HG02870 (cell line): ENCODE measurements at regions not wholly inside any gene's neighbourhood (a gene's known extent, or its start where the extent isn't known, plus 50 kb on each side); places are given as distances from the start of the nearest gene placed in this dataset.
"Not testable (repeated sequence)": the region's sequence is repeated elsewhere in the genome, so short reads cannot be mapped to it uniquely, and the experiment has no call there.

Experiments used
- ATAC-seq: cut with Tn5 transposase; IDR thresholded peaks from one replicate; pipeline ENCODE4 v1.9.1; 2021; ENCODE audit warnings: mild to moderate bottlenecking, moderate library complexity; ENCODE audit not compliant: unreplicated experiment

- no peak for ATAC-seq
These were observed 84.3 kb upstream of the TAB2 start for GRCh38 chr6:149233056-149233715.

GRCh38 chr6:149234051-149234962 is 83.2 kb upstream of the TAB2 start:
- ATAC-seq, result no peak

- ATAC-seq, result peak; percentile 76
These were observed 82.4 kb upstream of the TAB2 start for GRCh38 chr6:149235130-149235561.

DNA sequence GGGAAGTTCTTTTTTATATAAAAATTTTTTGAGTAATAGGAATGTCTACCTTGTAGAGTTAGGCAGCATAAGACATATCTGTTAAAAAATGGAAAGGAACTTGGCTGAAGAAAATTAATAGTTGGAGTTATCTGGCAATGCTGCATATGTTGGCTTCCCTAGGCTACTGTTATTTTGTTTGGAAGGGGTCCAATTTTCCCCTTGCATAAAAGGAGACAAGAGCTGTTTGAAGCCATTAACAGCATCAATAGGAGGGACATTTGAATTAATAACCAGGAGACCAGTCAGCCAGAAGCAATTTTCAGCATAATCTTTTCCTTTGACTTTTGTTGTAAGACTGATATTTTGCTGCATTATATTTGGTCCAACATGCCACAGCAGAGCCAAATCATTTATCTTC is 80.9 kb upstream of the TAB2 start:
- ATAC-seq, result no peak

DNA sequence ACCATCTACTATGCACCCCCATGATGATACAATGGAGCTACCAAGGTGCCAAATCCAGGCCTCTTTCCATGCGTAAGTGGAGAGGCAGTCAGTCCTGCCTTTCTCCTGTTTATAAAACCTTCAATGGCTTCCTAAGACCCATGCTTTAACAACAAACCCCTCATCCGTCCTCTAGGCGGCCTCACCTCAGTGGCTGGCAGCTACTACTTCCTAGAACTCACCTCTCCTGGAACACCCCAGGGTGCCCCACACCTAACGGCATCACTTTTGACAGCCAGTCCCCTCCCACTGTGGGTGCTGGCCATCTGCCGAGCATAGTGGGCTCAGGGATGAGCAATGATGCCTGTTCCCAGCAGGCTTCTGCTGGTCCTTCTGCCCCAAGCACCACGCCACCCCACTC is 80.0 kb upstream of the TAB2 start:
- ATAC-seq, result no peak

DNA sequence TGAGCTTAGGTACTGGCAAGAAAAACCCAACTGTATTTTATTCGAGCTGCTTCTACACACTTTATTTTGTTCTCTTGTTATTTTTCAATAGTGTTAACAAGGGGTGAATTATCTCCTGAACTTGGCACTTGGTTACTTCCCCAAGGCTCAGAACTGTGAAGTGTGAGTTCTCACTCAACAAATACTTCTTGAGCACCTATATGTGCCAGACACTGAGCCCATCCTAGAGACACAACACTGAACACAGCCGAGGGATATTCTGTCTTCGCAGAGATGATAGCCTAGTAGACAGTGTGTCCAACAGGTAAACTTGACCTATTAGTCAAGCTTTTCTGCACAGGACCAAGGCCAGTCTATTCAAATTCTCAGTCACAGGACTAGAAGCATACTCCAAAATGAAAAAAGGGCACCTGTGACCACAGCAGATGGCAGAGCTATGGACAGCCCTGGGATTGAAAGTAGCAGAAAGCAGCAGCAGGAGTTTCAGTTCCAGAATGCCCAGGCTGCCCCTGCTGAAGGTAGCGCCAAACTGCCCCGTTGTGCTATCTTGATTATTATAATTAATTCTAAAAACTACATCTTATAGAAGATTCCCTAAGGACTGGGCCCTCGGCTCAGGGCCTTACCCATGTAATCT is 77.8 kb upstream of the TAB2 start:
- no peak for ATAC-seq

- no peak for ATAC-seq
These were observed 74.6 kb upstream of the TAB2 start for GRCh38 chr6:149242883-149243282.

DNA sequence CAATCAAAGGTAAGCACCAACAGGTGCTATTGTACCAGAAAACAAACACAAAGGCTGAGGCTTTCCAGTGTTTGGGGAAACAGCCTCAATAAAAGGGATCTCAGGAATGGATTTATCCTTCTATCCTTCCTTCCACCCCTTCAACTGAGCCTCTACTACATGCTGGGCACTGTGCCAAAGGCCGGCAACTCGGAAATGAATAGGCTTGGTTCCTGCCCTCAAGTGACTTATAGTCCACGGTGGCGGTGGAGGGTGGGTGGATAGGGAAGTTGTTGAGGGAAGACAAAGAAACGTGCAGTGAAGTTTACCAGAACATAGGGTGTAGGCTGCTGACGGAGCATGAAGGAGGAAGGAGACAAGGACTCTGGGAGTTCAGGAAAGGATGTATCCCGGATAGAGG is 73.4 kb upstream of the TAB2 start:
- ATAC-seq, result no peak

- ATAC-seq, result peak; percentile 87
These were observed 70.7 kb upstream of the TAB2 start for GRCh38 chr6:149246691-149247384.

DNA sequence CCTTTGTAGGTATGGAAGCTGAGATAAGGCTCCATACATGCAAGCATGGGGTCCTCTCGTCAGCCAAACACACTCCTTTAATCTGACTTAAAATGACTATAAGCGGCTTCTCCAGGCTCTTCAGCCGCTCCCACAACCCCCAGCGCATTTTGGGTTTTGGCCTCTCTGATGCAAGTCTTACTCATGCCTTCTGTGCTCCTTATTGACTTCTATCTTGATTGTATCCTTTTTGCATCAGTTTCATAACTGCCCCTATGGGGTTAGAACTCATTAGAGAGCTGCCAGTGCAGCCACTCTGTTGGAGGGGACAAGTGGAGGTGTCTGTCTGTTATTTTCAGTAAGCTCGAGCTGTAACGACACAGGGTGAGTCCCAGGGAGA is 70.1 kb upstream of the TAB2 start:
- no peak for ATAC-seq

GRCh38 chr6:149248263-149248662 is 69.2 kb upstream of the TAB2 start:
- not testable (repeated sequence) for ATAC-seq

DNA sequence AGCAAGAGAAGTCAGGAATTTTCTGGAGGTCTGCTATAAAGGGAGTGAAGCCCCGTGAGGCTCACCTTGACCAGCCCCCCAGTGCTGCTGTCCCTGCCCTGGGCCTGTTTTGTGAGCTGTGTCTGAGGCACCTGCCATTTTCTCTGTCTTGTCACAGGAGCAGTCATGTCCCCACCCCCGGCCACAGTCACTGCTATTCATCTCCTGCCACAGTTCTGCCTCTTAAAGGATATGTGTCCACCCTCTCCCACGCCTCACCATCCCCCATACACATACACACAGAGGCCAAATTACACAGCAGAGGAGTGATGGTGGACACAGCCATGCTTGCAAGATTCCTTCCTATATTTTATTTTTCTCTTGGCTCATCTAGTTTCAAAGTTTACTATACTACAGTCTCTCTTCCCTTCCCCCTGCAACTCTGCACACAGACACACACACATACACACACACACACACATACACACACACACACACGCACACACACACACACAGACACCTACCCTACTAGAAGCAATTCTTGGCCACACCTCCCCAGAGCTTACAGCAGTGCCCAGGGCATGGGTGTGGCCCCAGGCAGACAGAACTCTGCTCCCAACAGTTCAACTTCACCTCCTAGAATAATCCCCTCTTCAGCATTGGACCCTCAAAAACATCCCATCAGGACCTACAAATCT is 68.7 kb upstream of the TAB2 start:
- no peak for ATAC-seq

- ATAC-seq, result no peak
These were observed 67.8 kb upstream of the TAB2 start for GRCh38 chr6:149249370-149250357.

- ATAC-seq, result no peak
These were observed 66.6 kb upstream of the TAB2 start for GRCh38 chr6:149250951-149251350.

DNA sequence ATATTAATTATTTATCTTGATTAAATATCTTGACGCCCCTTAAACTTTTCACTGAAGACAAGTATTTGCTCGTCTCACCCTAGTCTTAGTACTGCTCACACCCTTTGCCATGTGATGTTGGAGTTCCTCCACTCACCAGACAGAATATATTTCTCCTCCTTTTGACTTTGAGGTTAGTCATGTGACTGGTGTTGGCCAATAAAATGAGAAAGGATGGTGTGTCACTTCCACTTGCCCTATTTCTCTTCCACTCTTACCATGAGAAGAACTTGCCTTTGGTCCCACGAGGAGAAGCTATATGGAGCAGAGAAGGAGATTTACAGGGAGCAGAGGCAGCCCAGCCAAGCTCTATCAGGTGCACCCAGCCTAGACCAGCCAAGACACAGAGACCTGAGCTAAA is 64.9 kb upstream of the TAB2 start:
- ATAC-seq, result no peak

GRCh38 chr6:149254253-149254652 is 63.3 kb upstream of the TAB2 start:
- ATAC-seq, result peak; percentile 63

GRCh38 chr6:149259753-149260152 is 57.8 kb upstream of the TAB2 start:
- no peak for ATAC-seq

DNA sequence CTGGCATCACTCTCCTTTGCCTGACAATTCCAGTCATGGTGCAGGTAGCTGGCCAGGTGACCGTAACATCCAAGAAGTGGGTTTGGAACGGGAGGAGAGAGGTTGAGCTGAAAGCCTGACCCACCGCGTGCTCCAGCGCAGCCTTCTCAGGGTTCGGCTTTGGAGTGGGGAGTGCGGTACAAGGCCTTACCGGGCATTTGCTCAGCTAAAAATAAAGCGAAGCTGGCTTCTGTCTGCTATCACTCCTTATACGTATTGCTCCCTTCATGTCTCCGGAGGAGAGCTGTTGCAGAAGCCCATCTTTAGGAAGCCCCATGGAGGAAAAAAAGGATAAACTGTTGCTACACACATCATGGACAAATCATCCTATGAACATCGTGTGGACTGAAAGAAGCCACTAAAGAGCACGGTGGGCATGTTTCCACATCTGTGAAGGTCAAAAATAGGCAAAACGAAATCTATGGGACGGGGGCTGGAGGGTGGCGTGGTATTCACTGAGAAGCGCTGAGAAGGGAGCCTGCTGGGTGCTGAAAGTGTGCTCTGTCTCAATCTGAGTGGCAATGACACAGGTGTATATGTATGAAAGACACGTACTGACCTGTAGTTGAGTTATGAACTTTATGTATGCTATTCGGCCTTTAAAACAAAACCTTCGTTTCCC is 57.2 kb upstream of the TAB2 start:
- no peak for ATAC-seq
